Spleen (tissue), 11 donors: ENCODE measurements at regions not wholly inside any gene's neighbourhood (a gene's known extent, or its start where the extent isn't known, plus 50 kb on each side); places are given as distances from the start of the nearest gene placed in this dataset.

ENCODE experiments used
- DNase-seq: peaks from one replicate; pipeline ENCODE4 v3.0.0-alpha.2; 2020
- H3K27ac ChIP-seq, 8 donors: fragments of 200-600 bp; sonication (generic) in 7 of 8; 1 replicate in 4 of 8; 2 replicates in 4 of 8; pipeline versions ENCODE4 v1.5.0 to v1.8.0; 2016 to 2021; ENCODE audit warnings: inconsistent platforms in 4 of 8, mild to moderate bottlenecking in 4 of 8, moderate library complexity in 1 of 8
- H3K27me3 ChIP-seq, 7 donors: fragments of 200-600 bp; sonication (generic) in 6 of 7; replicated peaks in 1 of 7; 1 replicate in 4 of 7; 2 replicates in 3 of 7; pipeline versions ENCODE4 v1.5.0 to v1.8.0; 2016 to 2021; ENCODE audit warnings: inconsistent platforms in 3 of 7, mild to moderate bottlenecking in 1 of 7
- H3K36me3 ChIP-seq, 6 donors: fragments of 200-600 bp; sonication (generic) in 5 of 6; 1 replicate in 4 of 6; 2 replicates in 2 of 6; pipeline versions ENCODE4 v1.5.0 to v1.8.0; 2016 to 2021; ENCODE audit warnings: inconsistent platforms in 2 of 6
- H3K4me1 ChIP-seq, 6 donors: fragments of 200-600 bp; sonication (generic) in 5 of 6; 1 replicate in 3 of 6; 2 replicates in 3 of 6; pipeline versions ENCODE4 v1.5.0 to v1.8.0; 2016 to 2021; ENCODE audit warnings: inconsistent platforms in 3 of 6
- H3K4me3 ChIP-seq, 8 donors: fragments of 200-600 bp; sonication (generic) in 7 of 8; 1 replicate in 4 of 8; 2 replicates in 4 of 8; pipeline versions ENCODE4 v1.5.0 to v1.8.0; 2016 to 2021; ENCODE audit warnings: inconsistent platforms in 4 of 8, mild to moderate bottlenecking in 4 of 8, moderate library complexity in 2 of 8
- H3K9me3 ChIP-seq, 8 donors: fragments of 200-600 bp; sonication (generic) in 7 of 8; 1 replicate in 4 of 8; 2 replicates in 4 of 8; pipeline versions ENCODE4 v1.5.0 to v1.8.0; 2016 to 2021; ENCODE audit warnings: inconsistent platforms in 4 of 8
- POLR2A ChIP-seq, 3 donors: fragments of 450-650 bp; IDR thresholded peaks; one replicate each; pipeline ENCODE4 v1.5.1; 2017; ENCODE audit warnings: antibody characterized with exemption in 3 of 3, mild to moderate bottlenecking in 1 of 3
- POLR2AphosphoS5 ChIP-seq, 3 donors: sonication (generic); formaldehyde crosslinking; IDR thresholded peaks; one replicate each; pipeline ENCODE4 v1.5.1; 2017; ENCODE audit warnings: antibody characterized with exemption in 3 of 3
- WGBS, 5 donors: extraction: QIAGEN DNeasy Blood & Tissue Kit in 3 of 5; methylation state at CpG; one replicate each; pipeline versions ENCODE4 v1.1.5 to v1.1.7; 2013 to 2018; 5-methylcytosine and 5-hydroxymethylcytosine counted together
- intact Hi-C: fragments of 100-400 bp; cut with DNase I; formaldehyde crosslinking; loops from one replicate; pipeline ENCODE4 v1.15.0; 2023; ENCODE audit warnings: low total_unique reads
- TF ChIP-seq, protein P1 (sequence below), 11 experiments: fragments of 200-600 bp in 7 of 11; fragments of 450-650 bp in 4 of 11; sonication (generic) in 4 of 11; IDR thresholded peaks in 8 of 11; conservative IDR thresholded peaks in 3 of 11; 1 replicate in 7 of 11; 2 replicates in 4 of 11; pipeline versions ENCODE4 v1.4.0 to v1.8.0; 2016 to 2021; ENCODE audit warnings: antibody characterized with exemption in 11 of 11, inconsistent platforms in 4 of 11, mild to moderate bottlenecking in 1 of 11
- donor health status: healthy with polysubstance abuse.
- donor health status: DM: no; HTN: no; CAD: no; lungs with moderate emphysema.
- donor health status: DM: no; HTN: no; CAD: no.
- donor health status: Bipolar disorder and iron deficiency.
- donor health status: healthy.
- donor health status: DM: no; HTN: no; CAD: no.
- donor health status: DM: yes; HTN: yes; CAD: no.

DNA sequence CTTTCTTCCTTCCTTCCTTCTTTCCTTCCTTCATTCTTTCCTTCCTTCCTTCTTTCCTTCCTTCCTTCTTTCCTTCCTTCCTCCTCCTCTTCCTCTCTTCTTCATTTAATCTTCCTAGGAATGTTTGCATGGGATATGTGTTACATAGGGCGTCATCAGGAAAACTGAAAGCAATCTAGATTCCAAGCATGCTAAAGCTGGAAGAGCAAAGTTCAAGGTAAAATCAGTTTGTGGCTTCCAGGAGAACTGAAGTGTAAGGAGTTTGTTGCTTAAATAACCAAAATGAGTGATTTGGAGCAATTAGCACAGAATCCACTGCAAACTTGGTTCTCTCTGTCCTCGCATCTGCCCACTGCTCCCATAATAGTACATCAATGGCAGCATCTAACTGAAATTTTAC, 716.2 kb downstream of the GBE1 start:
- Histone ChIP-seq H3K9me3 (peaks cover 0 to 3% (median 0%) of the 10 kb centered on the region in 8 donors), H3K36me3 (no peaks in the 10 kb centered on the region), H3K27ac (no peak overlapping the region), H3K4me3 (no peak overlapping the region), H3K4me1 (no peaks in the 10 kb centered on the region), H3K27me3 (no peaks in the 10 kb centered on the region)
- TF ChIP-seq, protein P1, sequence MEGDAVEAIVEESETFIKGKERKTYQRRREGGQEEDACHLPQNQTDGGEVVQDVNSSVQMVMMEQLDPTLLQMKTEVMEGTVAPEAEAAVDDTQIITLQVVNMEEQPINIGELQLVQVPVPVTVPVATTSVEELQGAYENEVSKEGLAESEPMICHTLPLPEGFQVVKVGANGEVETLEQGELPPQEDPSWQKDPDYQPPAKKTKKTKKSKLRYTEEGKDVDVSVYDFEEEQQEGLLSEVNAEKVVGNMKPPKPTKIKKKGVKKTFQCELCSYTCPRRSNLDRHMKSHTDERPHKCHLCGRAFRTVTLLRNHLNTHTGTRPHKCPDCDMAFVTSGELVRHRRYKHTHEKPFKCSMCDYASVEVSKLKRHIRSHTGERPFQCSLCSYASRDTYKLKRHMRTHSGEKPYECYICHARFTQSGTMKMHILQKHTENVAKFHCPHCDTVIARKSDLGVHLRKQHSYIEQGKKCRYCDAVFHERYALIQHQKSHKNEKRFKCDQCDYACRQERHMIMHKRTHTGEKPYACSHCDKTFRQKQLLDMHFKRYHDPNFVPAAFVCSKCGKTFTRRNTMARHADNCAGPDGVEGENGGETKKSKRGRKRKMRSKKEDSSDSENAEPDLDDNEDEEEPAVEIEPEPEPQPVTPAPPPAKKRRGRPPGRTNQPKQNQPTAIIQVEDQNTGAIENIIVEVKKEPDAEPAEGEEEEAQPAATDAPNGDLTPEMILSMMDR (IDR thresholded peaks at IDR 0.05 in 8 of 11, conservative IDR thresholded peaks at IDR 0.05 in 3 of 11): no peak
- DNase-seq: no peak
- intact Hi-C loops: no loop called here
- 73 to 85% (median 83%) methylated on average over 2 of the region's 2 CpGs for WGBS, 5 donors

DNA sequence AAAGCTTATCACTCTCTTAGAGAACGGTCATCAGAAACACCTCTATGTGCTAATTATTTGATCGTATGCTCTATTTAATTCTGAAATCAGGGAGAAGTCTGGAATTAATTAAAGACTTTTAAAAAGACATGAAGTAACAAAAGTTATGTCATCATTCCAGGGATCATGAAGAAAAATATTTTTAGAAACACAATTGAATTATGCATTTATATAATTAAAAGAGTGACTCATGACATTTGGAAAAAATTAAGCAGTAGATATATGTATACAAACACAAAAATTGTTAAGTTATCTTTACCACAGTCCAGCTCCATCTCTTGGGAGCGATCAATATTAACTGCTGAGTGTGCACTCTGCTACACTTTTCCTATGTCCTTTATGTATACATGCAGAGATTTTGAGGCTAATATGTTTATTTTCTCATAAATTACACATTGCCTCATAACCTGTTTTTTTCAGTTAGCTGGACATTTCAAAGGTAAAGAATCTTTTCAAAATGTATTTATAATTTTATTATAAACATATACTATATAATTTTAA, 717.7 kb downstream of the GBE1 start:
- H3K36me3 ChIP-seq: no peaks in the 10 kb centered on the region
- intact Hi-C loops: no loop called here
- no peak for DNase-seq
- no peak overlapping the region for H3K4me3 ChIP-seq
- peaks cover 0 to 9% (median 0%) of the 10 kb centered on the region in 8 donors for H3K9me3 ChIP-seq
- no peaks in the 10 kb centered on the region for H3K4me1 ChIP-seq
- WGBS, 5 donors: 85 to 92% (median 90%) methylated on average over 3 of the region's 3 CpGs
- H3K27ac ChIP-seq: no peak overlapping the region
- no peaks in the 10 kb centered on the region for H3K27me3 ChIP-seq
- TF ChIP-seq POLR2AphosphoS5 (IDR thresholded peaks at IDR 0.05) (no peak), POLR2A (IDR thresholded peaks at IDR 0.05) (no peak)
- TF ChIP-seq, protein P1 (IDR thresholded peaks at IDR 0.05 in 8 of 11, conservative IDR thresholded peaks at IDR 0.05 in 3 of 11): no peak

DNA sequence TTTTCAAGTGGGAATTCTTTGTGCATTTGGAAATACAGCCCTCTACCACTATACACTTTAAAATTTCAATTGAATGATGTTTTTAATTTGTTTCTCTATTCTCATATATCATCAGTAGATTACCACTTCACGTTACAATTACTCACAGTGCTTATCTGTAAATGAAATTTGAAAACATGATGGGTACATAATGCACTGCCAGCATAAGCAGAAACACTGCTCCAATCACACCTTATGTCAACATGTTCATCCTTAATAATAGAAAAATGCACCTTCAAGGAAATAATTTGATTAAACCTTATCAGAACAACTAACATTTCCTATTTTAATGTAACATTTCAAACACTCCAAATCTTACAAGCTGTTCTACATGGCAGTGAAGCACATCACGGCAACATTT, 718.4 kb downstream of the GBE1 start:
- Histone ChIP-seq H3K27ac (no peak overlapping the region), H3K27me3 (no peaks in the 10 kb centered on the region), H3K4me3 (no peak overlapping the region), H3K4me1 (no peaks in the 10 kb centered on the region), H3K36me3 (no peaks in the 10 kb centered on the region), H3K9me3 (peaks cover 0 to 9% (median 0%) of the 10 kb centered on the region in 8 donors)
- WGBS, 5 donors: 64 to 81% (median 72%) methylated on average over 2 of the region's 2 CpGs
- no peak for DNase-seq
- intact Hi-C loops: no loop called here
- TF ChIP-seq POLR2AphosphoS5 (IDR thresholded peaks at IDR 0.05) (no peak), POLR2A (IDR thresholded peaks at IDR 0.05) (no peak)
- TF ChIP-seq, protein P1 (IDR thresholded peaks at IDR 0.05 in 8 of 11, conservative IDR thresholded peaks at IDR 0.05 in 3 of 11): no peak

DNA sequence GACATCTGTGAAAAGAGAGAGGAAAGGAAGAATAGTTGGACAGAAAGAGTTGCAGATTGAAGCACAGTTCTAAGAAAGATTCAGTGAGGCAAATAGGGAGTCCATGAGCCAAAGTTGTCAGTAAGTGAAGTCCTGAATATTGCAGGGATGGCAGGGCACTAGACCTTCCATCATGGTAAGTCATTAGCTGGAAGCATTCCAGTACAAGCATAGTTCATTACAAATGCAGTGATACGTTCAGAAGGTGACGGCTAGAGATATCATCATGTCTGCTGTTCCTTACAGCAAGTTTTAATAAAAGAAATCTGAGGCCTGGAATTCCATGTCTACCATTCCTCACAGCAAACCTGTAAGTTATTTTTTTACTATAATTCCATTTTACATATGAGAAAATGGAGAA, 720.1 kb downstream of the GBE1 start:
- Histone ChIP-seq H3K27me3 (no peaks in the 10 kb centered on the region), H3K4me1 (no peaks in the 10 kb centered on the region), H3K4me3 (no peak overlapping the region), H3K36me3 (no peaks in the 10 kb centered on the region), H3K9me3 (peaks cover 0 to 9% (median 0%) of the 10 kb centered on the region in 8 donors), H3K27ac (no peak overlapping the region)
- no peak for TF ChIP-seq POLR2AphosphoS5 (IDR thresholded peaks at IDR 0.05)
- TF ChIP-seq POLR2A (IDR thresholded peaks at IDR 0.05): no peak
- TF ChIP-seq, protein P1 (IDR thresholded peaks at IDR 0.05 in 8 of 11, conservative IDR thresholded peaks at IDR 0.05 in 3 of 11): no peak
- WGBS, 5 donors: 59 to 88% (median 81%) methylated on average over 2 of the region's 2 CpGs
- DNase-seq: no peak
- intact Hi-C loops: no loop called here
